ENCODE measurements at regions not wholly inside any gene's neighbourhood (a gene's known extent, or its start where the extent isn't known, plus 50 kb on each side); places are given as distances from the start of the nearest gene placed in this dataset.

DNA sequence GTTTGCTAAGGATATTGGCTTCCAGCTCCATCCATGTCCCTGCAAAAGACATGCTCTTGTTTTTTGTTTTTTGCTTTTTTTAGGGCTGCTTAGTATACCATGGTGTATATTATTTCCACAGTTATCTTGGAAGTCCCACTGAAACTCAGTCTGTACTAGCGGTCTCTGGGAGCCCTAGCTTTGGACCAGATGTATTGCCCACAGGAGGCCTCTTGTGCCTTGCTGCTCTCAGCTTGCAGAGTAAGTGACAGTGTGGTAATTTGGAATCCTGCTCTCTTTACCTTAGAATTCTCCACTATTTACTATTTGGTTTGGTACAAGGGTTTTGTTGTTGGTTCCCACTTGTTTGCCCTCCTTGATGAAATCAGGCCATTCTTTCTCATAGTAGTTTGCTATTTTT, 1022.9 kb downstream of the LRFN5 start:
- TF ChIP-seq POLR2A (IDR thresholded peaks at IDR 0.05) = no peak
- TF ChIP-seq, protein P1, sequence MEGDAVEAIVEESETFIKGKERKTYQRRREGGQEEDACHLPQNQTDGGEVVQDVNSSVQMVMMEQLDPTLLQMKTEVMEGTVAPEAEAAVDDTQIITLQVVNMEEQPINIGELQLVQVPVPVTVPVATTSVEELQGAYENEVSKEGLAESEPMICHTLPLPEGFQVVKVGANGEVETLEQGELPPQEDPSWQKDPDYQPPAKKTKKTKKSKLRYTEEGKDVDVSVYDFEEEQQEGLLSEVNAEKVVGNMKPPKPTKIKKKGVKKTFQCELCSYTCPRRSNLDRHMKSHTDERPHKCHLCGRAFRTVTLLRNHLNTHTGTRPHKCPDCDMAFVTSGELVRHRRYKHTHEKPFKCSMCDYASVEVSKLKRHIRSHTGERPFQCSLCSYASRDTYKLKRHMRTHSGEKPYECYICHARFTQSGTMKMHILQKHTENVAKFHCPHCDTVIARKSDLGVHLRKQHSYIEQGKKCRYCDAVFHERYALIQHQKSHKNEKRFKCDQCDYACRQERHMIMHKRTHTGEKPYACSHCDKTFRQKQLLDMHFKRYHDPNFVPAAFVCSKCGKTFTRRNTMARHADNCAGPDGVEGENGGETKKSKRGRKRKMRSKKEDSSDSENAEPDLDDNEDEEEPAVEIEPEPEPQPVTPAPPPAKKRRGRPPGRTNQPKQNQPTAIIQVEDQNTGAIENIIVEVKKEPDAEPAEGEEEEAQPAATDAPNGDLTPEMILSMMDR (IDR thresholded peaks at IDR 0.05) = no peak
- no peak overlapping the region for H3K4me3 ChIP-seq (ENCODE audit: low read depth, poor library complexity, severe bottlenecking)
- DNase-seq (ENCODE audit: low spot score in 2 of 2) = no peak
- WGBS, 2 donors = 97 to 100% methylated on average over 1 of the region's 1 CpG
- intact Hi-C loops (cut with DNase I; ENCODE audit: low total_unique reads) = no loop called here

DNA sequence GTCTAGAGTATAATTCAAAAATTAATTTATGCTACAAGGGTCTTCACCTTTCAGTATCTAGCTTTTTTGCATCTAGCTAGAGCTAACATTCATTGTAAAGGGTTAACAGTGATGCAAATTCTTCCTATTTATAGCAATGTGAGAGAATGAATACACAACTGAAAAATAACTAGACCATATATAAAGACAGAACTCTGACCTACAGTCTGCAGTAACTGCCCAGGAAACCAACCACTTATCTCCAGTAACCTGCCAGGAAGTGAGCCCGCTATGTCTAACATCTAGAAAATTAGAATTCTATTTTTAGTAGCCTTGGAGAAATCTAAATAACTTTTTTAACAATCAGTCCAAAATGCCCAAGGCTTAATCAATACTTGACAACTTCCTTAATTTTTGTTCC, 1021.9 kb downstream of the LRFN5 start:
- WGBS, 2 donors = 75 to 78% methylated on average over 1 of the region's 1 CpG
- DNase-seq (ENCODE audit: low spot score in 2 of 2) = no peak

DNA sequence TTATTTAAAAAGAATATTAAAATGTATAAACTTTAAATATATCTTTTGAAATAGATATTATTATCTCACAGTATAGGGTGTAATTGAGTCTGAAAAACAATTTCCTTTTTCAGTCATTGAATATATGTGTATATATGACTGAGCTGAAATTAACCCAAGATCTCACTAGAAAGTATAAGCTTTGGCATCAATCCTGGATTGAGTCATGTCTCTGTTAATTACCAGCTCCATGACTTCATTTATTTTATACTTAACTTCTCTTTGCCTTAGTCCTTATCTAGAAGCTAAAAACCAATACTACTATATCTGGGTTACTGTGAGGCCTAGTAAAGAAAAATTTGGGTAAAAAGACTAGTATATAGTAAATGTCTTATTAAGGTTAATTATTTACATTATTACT, 1020.3 kb downstream of the LRFN5 start:
- intact Hi-C loops (cut with DNase I; ENCODE audit: low total_unique reads) = no loop called here
- DNase-seq (ENCODE audit: low spot score in 2 of 2) = no peak
- no peak for TF ChIP-seq POLR2A (IDR thresholded peaks at IDR 0.05)
- TF ChIP-seq, protein P1 (IDR thresholded peaks at IDR 0.05) = no peak
- no peak overlapping the region for H3K4me3 ChIP-seq (ENCODE audit: low read depth, poor library complexity, severe bottlenecking)

More for the DNA sequence above, 1021.9 kb downstream of the LRFN5 start:
- TF ChIP-seq, protein P1 (IDR thresholded peaks at IDR 0.05) = no peak
- no peak for TF ChIP-seq POLR2A (IDR thresholded peaks at IDR 0.05)
- no peak overlapping the region for H3K4me3 ChIP-seq (ENCODE audit: low read depth, poor library complexity, severe bottlenecking)
- intact Hi-C loops (cut with DNase I; ENCODE audit: low total_unique reads) = no loop called here

- WGBS, 2 donors = 44 to 52% methylated on average over 1 of the region's 1 CpG
- no peak for DNase-seq (ENCODE audit: low spot score in 2 of 2)
- intact Hi-C loops (cut with DNase I; ENCODE audit: low total_unique reads) = no loop called here
- no peak overlapping the region for H3K4me3 ChIP-seq (ENCODE audit: low read depth, poor library complexity, severe bottlenecking)
- TF ChIP-seq POLR2A (IDR thresholded peaks at IDR 0.05) = no peak
- TF ChIP-seq, protein P1 (IDR thresholded peaks at IDR 0.05) = no peak
Measured at GRCh38 chr14:42624980-42625761, 1018.5 kb downstream of the LRFN5 start.

DNA sequence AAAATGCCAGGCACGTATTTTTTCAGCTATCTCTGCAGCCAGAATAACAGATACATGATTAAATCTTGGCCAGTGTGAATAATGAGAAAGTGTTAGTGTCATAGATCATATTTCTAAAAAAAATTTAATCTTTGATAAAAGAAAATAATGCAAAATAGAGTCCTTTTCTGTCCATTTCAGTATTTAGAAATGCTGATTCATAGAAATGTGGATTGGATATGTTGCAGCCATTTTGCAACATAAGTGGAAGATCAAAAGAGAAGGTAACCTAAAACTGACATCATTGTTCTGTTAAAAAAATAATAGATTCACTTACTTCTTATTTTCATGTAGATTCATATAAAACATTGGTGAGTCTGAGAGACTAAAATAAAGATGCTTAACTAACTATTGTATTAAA, 1010.3 kb downstream of the LRFN5 start:
- no peak overlapping the region for H3K4me3 ChIP-seq (ENCODE audit: low read depth, poor library complexity, severe bottlenecking)
- DNase-seq (ENCODE audit: low spot score in 2 of 2) = no peak
- TF ChIP-seq POLR2A (IDR thresholded peaks at IDR 0.05) = no peak
- TF ChIP-seq, protein P1 (IDR thresholded peaks at IDR 0.05) = no peak
- intact Hi-C loops (cut with DNase I; ENCODE audit: low total_unique reads) = no loop called here
- WGBS, 2 donors = 72 to 78% methylated on average over 1 of the region's 1 CpG

GRCh38 chr14:42606839-42607238, 1000.2 kb downstream of the LRFN5 start:
- no peak for DNase-seq (ENCODE audit: low spot score in 2 of 2)

More at GRCh38 chr14:42606839-42607238, 1000.2 kb downstream of the LRFN5 start:
- intact Hi-C loops (cut with DNase I; ENCODE audit: low total_unique reads) = no loop called here
- 90 to 91% methylated on average over 3 of the region's 3 CpGs for WGBS, 2 donors
- H3K4me3 ChIP-seq (ENCODE audit: low read depth, poor library complexity, severe bottlenecking) = no peak overlapping the region
- TF ChIP-seq, protein P1 (IDR thresholded peaks at IDR 0.05) = no peak
- no peak for TF ChIP-seq POLR2A (IDR thresholded peaks at IDR 0.05)

All from lower leg skin (tissue), 4 donors.